Testis (tissue), 2 donors: ENCODE measurements at regions not wholly inside any gene's neighbourhood (a gene's known extent, or its start where the extent isn't known, plus 50 kb on each side); places are given as distances from the start of the nearest gene placed in this dataset.

Experiments
- DNase-seq: peaks from one replicate; pipeline ENCODE4 v3.0.0-alpha.2; 2019
- H3K27ac ChIP-seq, 2 donors: fragments of 200-600 bp; sonication (generic); one replicate each; pipeline ENCODE4 v1.5.1; 2019
- H3K27me3 ChIP-seq: fragments of 200-600 bp; sonication (generic); one replicate; pipeline ENCODE4 v1.5.1; 2019
- H3K36me3 ChIP-seq: fragments of 200-600 bp; sonication (generic); one replicate; pipeline ENCODE4 v1.5.1; 2017; ENCODE audit warnings: low read depth; ENCODE audit errors: missing control alignments
- H3K4me1 ChIP-seq: fragments of 200-600 bp; sonication (generic); one replicate; pipeline ENCODE4 v1.5.1; 2019
- H3K4me3 ChIP-seq, 2 donors: fragments of 200-600 bp; sonication (generic); one replicate each; pipeline ENCODE4 v1.5.1; 2017 to 2019
- H3K9me3 ChIP-seq: fragments of 200-600 bp; sonication (generic); one replicate; pipeline ENCODE4 v1.5.1; 2017
- POLR2A ChIP-seq: fragments of 450-650 bp; IDR thresholded peaks from one replicate; pipeline ENCODE4 v1.6.1; 2017; ENCODE audit warnings: antibody characterized with exemption, mild to moderate bottlenecking, moderate library complexity
- WGBS, 2 donors: methylation state at CpG; one replicate each; pipeline ENCODE4 v1.1.5; 2018; 5-methylcytosine and 5-hydroxymethylcytosine counted together
- intact Hi-C: fragments of 100-400 bp; cut with DNase I; formaldehyde crosslinking; loops from one replicate; pipeline ENCODE4 v1.15.1; 2023; ENCODE audit warnings: low total_unique reads
- TF ChIP-seq, protein P1 (sequence below), 3 experiments: fragments of 450-650 bp in 2 of 3; fragments of 200-600 bp in 1 of 3; sonication (generic) in 1 of 3; IDR thresholded peaks; one replicate each; pipeline ENCODE4 v1.5.1; 2016 to 2019; ENCODE audit warnings: antibody characterized with exemption in 3 of 3, mild to moderate bottlenecking in 2 of 3, moderate library complexity in 1 of 3

- TF ChIP-seq POLR2A = no peak
- TF ChIP-seq, protein P1, sequence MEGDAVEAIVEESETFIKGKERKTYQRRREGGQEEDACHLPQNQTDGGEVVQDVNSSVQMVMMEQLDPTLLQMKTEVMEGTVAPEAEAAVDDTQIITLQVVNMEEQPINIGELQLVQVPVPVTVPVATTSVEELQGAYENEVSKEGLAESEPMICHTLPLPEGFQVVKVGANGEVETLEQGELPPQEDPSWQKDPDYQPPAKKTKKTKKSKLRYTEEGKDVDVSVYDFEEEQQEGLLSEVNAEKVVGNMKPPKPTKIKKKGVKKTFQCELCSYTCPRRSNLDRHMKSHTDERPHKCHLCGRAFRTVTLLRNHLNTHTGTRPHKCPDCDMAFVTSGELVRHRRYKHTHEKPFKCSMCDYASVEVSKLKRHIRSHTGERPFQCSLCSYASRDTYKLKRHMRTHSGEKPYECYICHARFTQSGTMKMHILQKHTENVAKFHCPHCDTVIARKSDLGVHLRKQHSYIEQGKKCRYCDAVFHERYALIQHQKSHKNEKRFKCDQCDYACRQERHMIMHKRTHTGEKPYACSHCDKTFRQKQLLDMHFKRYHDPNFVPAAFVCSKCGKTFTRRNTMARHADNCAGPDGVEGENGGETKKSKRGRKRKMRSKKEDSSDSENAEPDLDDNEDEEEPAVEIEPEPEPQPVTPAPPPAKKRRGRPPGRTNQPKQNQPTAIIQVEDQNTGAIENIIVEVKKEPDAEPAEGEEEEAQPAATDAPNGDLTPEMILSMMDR (IDR thresholded peaks at IDR 0.05) = no peak
- H3K27me3 ChIP-seq = no peaks in the 10 kb centered on the region
- WGBS, 2 donors = 88 to 91% methylated on average over 7 of the region's 7 CpGs
- H3K4me3 ChIP-seq = no peak overlapping the region
- DNase-seq = no peak
- H3K4me1 ChIP-seq = peaks cover 8% of the 10 kb centered on the region
- H3K27ac ChIP-seq = no peak overlapping the region
- no peaks in the 10 kb centered on the region for H3K36me3 ChIP-seq
- no peaks in the 10 kb centered on the region for H3K9me3 ChIP-seq
- intact Hi-C loops = no loop called here
Measured at GRCh38 chr1:235009074-235009473, 119.6 kb downstream of the TOMM20 start.

GRCh38 chr1:235008239-235008638 lies 120.4 kb downstream of the TOMM20 start:
- Histone ChIP-seq H3K27ac (no peak overlapping the region), H3K27me3 (no peaks in the 10 kb centered on the region), H3K9me3 (no peaks in the 10 kb centered on the region), H3K4me3 (no peak overlapping the region), H3K4me1 (peaks cover 8% of the 10 kb centered on the region), H3K36me3 (no peaks in the 10 kb centered on the region)
- no peak for TF ChIP-seq POLR2A
- TF ChIP-seq, protein P1 (IDR thresholded peaks at IDR 0.05) = no peak
- intact Hi-C loops = no loop called here
- no peak for DNase-seq

GRCh38 chr1:235006816-235007215 lies 121.8 kb downstream of the TOMM20 start:
- intact Hi-C loops = no loop called here
- Histone ChIP-seq H3K27me3 (no peaks in the 10 kb centered on the region), H3K36me3 (no peaks in the 10 kb centered on the region), H3K27ac (no peak overlapping the region), H3K9me3 (no peaks in the 10 kb centered on the region), H3K4me3 (no peak overlapping the region), H3K4me1 (no peaks in the 10 kb centered on the region)
- DNase-seq = no peak
- WGBS, 2 donors = 83 to 84% methylated on average over 5 of the region's 5 CpGs
- TF ChIP-seq POLR2A = no peak
- TF ChIP-seq, protein P1 (IDR thresholded peaks at IDR 0.05) = no peak

- H3K36me3 ChIP-seq = no peaks in the 10 kb centered on the region
- no peak for DNase-seq
- H3K9me3 ChIP-seq = no peaks in the 10 kb centered on the region
- H3K4me3 ChIP-seq = no peak overlapping the region
- intact Hi-C loops = no loop called here
- H3K27me3 ChIP-seq = no peaks in the 10 kb centered on the region
- no peak overlapping the region for H3K27ac ChIP-seq
- TF ChIP-seq POLR2A = no peak
- TF ChIP-seq, protein P1 (IDR thresholded peaks at IDR 0.05) = no peak
- WGBS, 2 donors = 93 to 100% methylated on average over 1 of the region's 1 CpG
- H3K4me1 ChIP-seq = no peaks in the 10 kb centered on the region
Measured at GRCh38 chr1:235006132-235006721, 122.4 kb downstream of the TOMM20 start.

DNA sequence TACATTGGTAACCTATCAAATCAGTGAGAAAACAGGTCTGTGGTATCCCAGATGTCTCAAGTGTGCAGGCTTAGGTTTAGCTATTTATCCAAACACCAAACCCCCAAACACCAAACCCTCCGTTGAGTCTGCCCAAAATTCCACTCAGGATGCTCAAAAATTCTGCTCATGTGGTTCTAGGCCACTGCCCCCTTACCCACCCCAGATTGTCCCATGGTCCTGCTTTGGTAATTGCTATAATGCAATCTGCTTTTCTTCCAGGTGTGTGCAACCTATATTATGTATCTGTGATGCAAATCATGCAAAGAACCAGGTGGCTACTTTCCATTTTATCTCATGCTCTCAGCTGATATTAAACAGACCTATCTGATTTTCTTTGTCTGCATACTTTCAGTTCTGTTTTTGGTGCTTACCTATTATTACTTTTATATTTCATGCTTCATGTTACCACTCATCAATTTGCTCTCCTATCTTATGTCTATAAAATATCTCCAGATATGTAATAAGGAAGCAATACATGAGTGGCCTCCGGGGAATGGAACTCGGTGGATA lies 123.7 kb downstream of the TOMM20 start:
- H3K4me1 ChIP-seq = no peaks in the 10 kb centered on the region
- no peaks in the 10 kb centered on the region for H3K36me3 ChIP-seq
- TF ChIP-seq, protein P1 (IDR thresholded peaks at IDR 0.05) = no peak
- TF ChIP-seq POLR2A = no peak
- intact Hi-C loops = no loop called here
- no peaks in the 10 kb centered on the region for H3K9me3 ChIP-seq
- H3K27ac ChIP-seq = no peak overlapping the region
- no peak for DNase-seq
- H3K27me3 ChIP-seq = no peaks in the 10 kb centered on the region
- 91 to 92% methylated on average over 3 of the region's 3 CpGs for WGBS, 2 donors
- H3K4me3 ChIP-seq = no peak overlapping the region
